GM12878 (cell line): ENCODE measurements at regions not wholly inside any gene's neighbourhood (a gene's known extent, or its start where the extent isn't known, plus 50 kb on each side); places are given as distances from the start of the nearest gene placed in this dataset.

Experiments
- ATAC-seq: fragments of 200-7000 bp; cut with Tn5 transposase; 3 replicates; pipeline ENCODE4 v1.9.1; 2020; ENCODE audit warnings: mild to moderate bottlenecking, moderate library complexity
- BruUV-seq: library from RNA; stranded (reverse); fragments of 400-500 nt; replicated peaks from 2 replicates; lab custom pipeline; 2021; lab: Mats Ljungman, UMichigan
- CTCF ChIA-PET: fragments of 300-600 bp; sonication (Branson Sonifier 250); formaldehyde crosslinking; extraction: SDS; loops from one replicate; lab custom pipeline; 2021; ENCODE audit warnings: inconsistent platforms; lab: Yijun Ruan, JAX
- POLR2A ChIA-PET: fragments of 350-600 bp; formaldehyde crosslinking; extraction: SDS; loops from one replicate; lab custom pipeline; 2021; ENCODE audit warnings: inconsistent platforms; lab: Charles Lee
- RAD21 ChIA-PET: fragments of 300-600 bp; sonication (Branson Sonifier 250); formaldehyde crosslinking; loops from one replicate; lab custom pipeline; 2023; ENCODE audit warnings: antibody characterized with exemption; ENCODE audit not compliant: unreplicated experiment; lab: Charles Lee
- SMC1A ChIA-PET: fragments of 300-600 bp; sonication (Branson Sonifier 250); formaldehyde crosslinking; loops from one replicate; lab custom pipeline; 2023; ENCODE audit not compliant: unreplicated experiment, uncharacterized antibody; lab: Charles Lee
- DNase-seq: peaks from one replicate; pipeline ENCODE4 v3.0.0-alpha.2; 2011; ENCODE audit warnings: low read depth, low spot score
- FAIRE-seq: peaks from 3 replicates; lab custom pipeline; 2011; peaks lifted over from hg19 to GRCh38; lab: Jason Lieb, UNC
- H2AFZ ChIP-seq: 2 replicates; pipeline ENCODE4 v1.6.0; 2011; ENCODE audit warnings: low read depth, low read length, control low read depth; ENCODE audit not compliant: control insufficient read depth
- H3K27ac ChIP-seq: 2 replicates; pipeline ENCODE4 v1.5.1; 2011; ENCODE audit warnings: control low read depth; ENCODE audit not compliant: control insufficient read depth, insufficient read depth
- H3K27me3 ChIP-seq, 2 experiments: replicated peaks in 1 of 2; 2 replicates each; pipeline versions ENCODE4 v1.6.0 to v1.6.1; 2011; ENCODE audit warnings: low read length in 1 of 2; ENCODE audit not compliant: control insufficient read depth in 2 of 2, insufficient read depth in 2 of 2
- H3K36me3 ChIP-seq, 2 experiments: 2 replicates each; pipeline ENCODE4 v1.5.1; 2011; ENCODE audit warnings: low read length in 1 of 2; ENCODE audit not compliant: control insufficient read depth in 2 of 2, insufficient read depth in 2 of 2
- H3K4me1 ChIP-seq: 2 replicates; pipeline ENCODE4 v1.6.1; 2011; ENCODE audit warnings: mild to moderate bottlenecking, low read length, moderate library complexity, mixed read lengths; ENCODE audit not compliant: control insufficient read depth, insufficient read depth
- H3K4me2 ChIP-seq: 2 replicates; pipeline ENCODE4 v1.6.0; 2011; ENCODE audit warnings: control low read depth; ENCODE audit not compliant: control insufficient read depth, insufficient read depth
- H3K4me3 ChIP-seq: fragments of 200-600 bp; sonication (generic); 2 replicates; pipeline ENCODE4 v1.5.1; 2016
- H3K79me2 ChIP-seq: 2 replicates; pipeline ENCODE4 v1.6.0; 2011; ENCODE audit warnings: low read length; ENCODE audit not compliant: control insufficient read depth, insufficient read depth
- H3K9ac ChIP-seq: 2 replicates; pipeline ENCODE4 v1.8.0; 2011; ENCODE audit warnings: low read length, control low read depth, mixed read lengths; ENCODE audit not compliant: control insufficient read depth, insufficient read depth
- H3K9me3 ChIP-seq: replicated peaks from 3 replicates; pipeline ENCODE4 v1.5.1; 2011; ENCODE audit warnings: mild to moderate bottlenecking, low read length; ENCODE audit not compliant: control insufficient read depth, insufficient read depth
- H4K20me1 ChIP-seq: 2 replicates; pipeline ENCODE4 v1.6.0; 2011; ENCODE audit not compliant: control insufficient read depth, insufficient read depth
- EP300 ChIP-seq, 2 experiments: fragments of 150-350 bp in 1 of 2; IDR thresholded peaks; 2 replicates each; pipeline ENCODE4 v1.6.1; 2011 to 2012; ENCODE audit warnings: low read depth in 2 of 2, low read length in 2 of 2, borderline replicate concordance in 1 of 2, improper control_type of control experiment in 1 of 2, inconsistent platforms in 1 of 2; ENCODE audit not compliant: control insufficient read depth in 1 of 2
- ESRRA ChIP-seq: IDR thresholded peaks from 2 replicates; pipeline ENCODE4 v1.6.1; 2012; ENCODE audit warnings: mild to moderate bottlenecking, low read length, improper control_type of control experiment
- FOS ChIP-seq: IDR thresholded peaks from 3 replicates; pipeline ENCODE4 v1.6.1; 2011; ENCODE audit warnings: borderline replicate concordance; ENCODE audit not compliant: insufficient read length; ENCODE audit errors: extremely low read depth
- FOXM1 ChIP-seq: IDR thresholded peaks from 2 replicates; pipeline ENCODE4 v1.6.1; 2012; ENCODE audit warnings: low read depth, mild to moderate bottlenecking, inconsistent platforms, low read length, moderate library complexity
- HDGF ChIP-seq: fragments of 450-650 bp; IDR thresholded peaks from 2 replicates; pipeline ENCODE4 v1.6.1; 2016; ENCODE audit warnings: antibody characterized with exemption
- MAX ChIP-seq: IDR thresholded peaks from 2 replicates; pipeline ENCODE4 v1.6.1; 2012; ENCODE audit warnings: low read depth, low read length, improper control_type of control experiment
- MLLT1 ChIP-seq: fragments of 450-650 bp; IDR thresholded peaks from 2 replicates; pipeline ENCODE4 v1.6.1; 2016; ENCODE audit warnings: mild to moderate bottlenecking
- NFIC ChIP-seq: IDR thresholded peaks from 2 replicates; pipeline ENCODE4 v1.6.1; 2012; ENCODE audit warnings: low read depth, mild to moderate bottlenecking, inconsistent platforms, low read length, moderate library complexity
- RB1 ChIP-seq: fragments of 450-650 bp; formaldehyde crosslinking; IDR thresholded peaks from 2 replicates; pipeline ENCODE4 v1.6.1; 2017; ENCODE audit warnings: mild to moderate bottlenecking, borderline replicate concordance
- ZBTB40 ChIP-seq: fragments of 450-650 bp; IDR thresholded peaks from 2 replicates; pipeline ENCODE4 v1.6.1; 2016; ENCODE audit warnings: mild to moderate bottlenecking, moderate library complexity, borderline replicate concordance
- ZNF217 ChIP-seq: fragments of 450-650 bp; IDR thresholded peaks from 2 replicates; pipeline ENCODE4 v1.6.1; 2017; ENCODE audit warnings: antibody characterized with exemption, mild to moderate bottlenecking
- ZNF274 ChIP-seq: IDR thresholded peaks from one replicate; pipeline ENCODE4 v1.8.0; 2011; ENCODE audit not compliant: insufficient read length, insufficient read depth
- ZNF687 ChIP-seq: fragments of 450-650 bp; IDR thresholded peaks from 2 replicates; pipeline ENCODE4 v1.6.1; 2017; ENCODE audit warnings: mild to moderate bottlenecking, moderate library complexity
- WGBS: methylation state at CpG from one replicate; pipeline ENCODE4 v1.1.6; 2016; ENCODE audit warnings: low lambda C conversion rate; ENCODE audit not compliant: insufficient replicate concordance, insufficient coverage; ENCODE audit errors: missing lambda C conversion rate; 5-methylcytosine and 5-hydroxymethylcytosine counted together
- in situ Hi-C: fragments of 300-500 bp; cut with MboI; formaldehyde crosslinking; loops from 9 replicates; pipeline ENCODE4 v1.14.3; 2018; ENCODE audit warnings: mixed read lengths
- intact Hi-C: fragments of 100-400 bp; cut with micrococcal nuclease; formaldehyde crosslinking; loops from one replicate; pipeline ENCODE4 v1.14.2; 2022; ENCODE audit not compliant: unreplicated experiment

GRCh38 chr9:75438716-75439115 lies 350.4 kb downstream of the OSTF1 start:
- Histone ChIP-seq H3K4me3 (no peak overlapping the region), H3K9me3 (no peaks in the 10 kb centered on the region), H3K4me2 (no peak overlapping the region), H3K79me2 (no peaks in the 10 kb centered on the region), H2AFZ (no peak overlapping the region), H3K4me1 (no peaks in the 10 kb centered on the region), H3K27ac (no peak overlapping the region), H3K9ac (no peak overlapping the region), H4K20me1 (no peaks in the 10 kb centered on the region), H3K36me3 (no peaks in the 10 kb centered on the region), H3K27me3 (no peaks in the 10 kb centered on the region; a peak in 1 of 4 replicates)
- intact Hi-C loops: no loop called here
- DNase-seq (peak; percentile 3), FAIRE-seq (no peak), ATAC-seq (peak; percentile 76)
- SMC1A ChIA-PET: no interaction called here
- BruUV-seq: no TSS peak
- POLR2A ChIA-PET: no interaction called here
- in situ Hi-C loops: no loop called here
- 3% methylated on average over 2 of the region's 2 CpGs for WGBS
- RAD21 ChIA-PET: no interaction called here
- CTCF ChIA-PET: interaction anchor here (1.0 kb wide), 1 partner anchor 10 kb away, joined by 5 read pairs; no protein-coding TSS in a partner anchor
- TF ChIP-seq ZNF274 (no peak), ESRRA (no peak), MLLT1 (peak; percentile 45; the same call in 1 of the 2 replicates), HDGF (no peak), ZNF687 (no peak), NFIC (peak; percentile 50), FOS (no peak), ZNF217 (no peak), FOXM1 (no peak), MAX (no peak), EP300 (IDR thresholded peaks at IDR 0.05; ENCODE audit: borderline replicate concordance in 1 of 2, control insufficient read depth in 1 of 2, low read depth in 2 of 2, low read length in 2 of 2) (peak in 1 of 2 experiments; percentile 8; a peak in 1 of 4 replicates), RB1 (no peak), ZBTB40 (no peak)
